PFSK-1 (cell line): ENCODE measurements at regions not wholly inside any gene's neighbourhood (a gene's known extent, or its start where the extent isn't known, plus 50 kb on each side); places are given as distances from the start of the nearest gene placed in this dataset.

ENCODE experiments used
- POLR2AphosphoS5 ChIP-seq: IDR thresholded peaks from 2 replicates; pipeline ENCODE4 v1.6.1; 2012; ENCODE audit warnings: low read depth, mild to moderate bottlenecking, control low read depth, low read length, moderate library complexity
- SIN3A ChIP-seq: IDR thresholded peaks from 2 replicates; pipeline ENCODE4 v1.6.1; 2012; ENCODE audit warnings: mild to moderate bottlenecking, low read length, moderate library complexity, borderline replicate concordance; ENCODE audit not compliant: insufficient read depth
- TF ChIP-seq, protein P1 (sequence below), 2 experiments: IDR thresholded peaks; 2 replicates each; pipeline versions ENCODE4 v1.6.1 to v1.8.0; 2011 to 2012; ENCODE audit warnings: low read depth in 2 of 2, low read length in 2 of 2, control low read depth in 1 of 2, inconsistent platforms in 1 of 2, mild to moderate bottlenecking in 1 of 2, moderate library complexity in 1 of 2; ENCODE audit not compliant: insufficient read depth in 1 of 2

DNA sequence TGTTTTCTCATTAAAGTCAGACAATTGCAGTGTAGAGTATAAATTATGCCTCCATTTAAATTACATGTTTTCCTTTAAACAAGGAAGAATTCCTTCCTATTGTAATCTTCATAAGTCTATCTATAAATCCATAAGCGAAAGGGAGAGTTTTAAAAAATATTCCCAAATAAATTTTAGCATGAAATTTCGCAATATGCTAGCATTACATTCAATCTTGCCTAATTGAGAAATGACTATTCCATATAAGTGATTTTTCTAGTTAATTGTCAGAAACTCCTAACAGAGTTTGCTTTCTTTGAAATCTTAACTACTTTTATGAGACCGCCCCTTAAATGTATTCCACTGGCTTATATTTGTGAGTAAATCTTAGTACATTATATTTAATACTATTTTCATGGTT, 133.1 kb upstream of the CRIM1 start:
- no peak for TF ChIP-seq POLR2AphosphoS5
- TF ChIP-seq, protein P1, sequence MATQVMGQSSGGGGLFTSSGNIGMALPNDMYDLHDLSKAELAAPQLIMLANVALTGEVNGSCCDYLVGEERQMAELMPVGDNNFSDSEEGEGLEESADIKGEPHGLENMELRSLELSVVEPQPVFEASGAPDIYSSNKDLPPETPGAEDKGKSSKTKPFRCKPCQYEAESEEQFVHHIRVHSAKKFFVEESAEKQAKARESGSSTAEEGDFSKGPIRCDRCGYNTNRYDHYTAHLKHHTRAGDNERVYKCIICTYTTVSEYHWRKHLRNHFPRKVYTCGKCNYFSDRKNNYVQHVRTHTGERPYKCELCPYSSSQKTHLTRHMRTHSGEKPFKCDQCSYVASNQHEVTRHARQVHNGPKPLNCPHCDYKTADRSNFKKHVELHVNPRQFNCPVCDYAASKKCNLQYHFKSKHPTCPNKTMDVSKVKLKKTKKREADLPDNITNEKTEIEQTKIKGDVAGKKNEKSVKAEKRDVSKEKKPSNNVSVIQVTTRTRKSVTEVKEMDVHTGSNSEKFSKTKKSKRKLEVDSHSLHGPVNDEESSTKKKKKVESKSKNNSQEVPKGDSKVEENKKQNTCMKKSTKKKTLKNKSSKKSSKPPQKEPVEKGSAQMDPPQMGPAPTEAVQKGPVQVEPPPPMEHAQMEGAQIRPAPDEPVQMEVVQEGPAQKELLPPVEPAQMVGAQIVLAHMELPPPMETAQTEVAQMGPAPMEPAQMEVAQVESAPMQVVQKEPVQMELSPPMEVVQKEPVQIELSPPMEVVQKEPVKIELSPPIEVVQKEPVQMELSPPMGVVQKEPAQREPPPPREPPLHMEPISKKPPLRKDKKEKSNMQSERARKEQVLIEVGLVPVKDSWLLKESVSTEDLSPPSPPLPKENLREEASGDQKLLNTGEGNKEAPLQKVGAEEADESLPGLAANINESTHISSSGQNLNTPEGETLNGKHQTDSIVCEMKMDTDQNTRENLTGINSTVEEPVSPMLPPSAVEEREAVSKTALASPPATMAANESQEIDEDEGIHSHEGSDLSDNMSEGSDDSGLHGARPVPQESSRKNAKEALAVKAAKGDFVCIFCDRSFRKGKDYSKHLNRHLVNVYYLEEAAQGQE (IDR thresholded peaks at IDR 0.05; ENCODE audit: insufficient read depth in 1 of 2, low read depth in 2 of 2, low read length in 2 of 2): no peak
- TF ChIP-seq SIN3A: no peak
